OCI-LY7 (cell line): ENCODE measurements at regions not wholly inside any gene's neighbourhood (a gene's known extent, or its start where the extent isn't known, plus 50 kb on each side); places are given as distances from the start of the nearest gene placed in this dataset.

Experiments used
- CTCF ChIP-seq: fragments of 200-600 bp; sonication (generic); conservative IDR thresholded peaks from 2 replicates; pipeline ENCODE4 v1.5.1; 2014; ENCODE audit warnings: mild to moderate bottlenecking, antibody characterized with exemption, low read length, moderate library complexity, mixed read lengths
- EZH2phosphoT487 ChIP-seq: fragments of 200-600 bp; sonication (generic); IDR thresholded peaks from 2 replicates; pipeline ENCODE4 v1.6.1; 2018; ENCODE audit warnings: low read depth, borderline replicate concordance, mild to moderate bottlenecking, mixed run types, antibody characterized with exemption, low read length, moderate library complexity, mixed read lengths

- TF ChIP-seq CTCF, result no peak
- TF ChIP-seq EZH2phosphoT487, result no peak
Measured at GRCh38 chr4:138728566-138728965, 287.0 kb upstream of the NOCT start.
